NCI-H128 (cell line): ENCODE measurements at regions not wholly inside any gene's neighbourhood (a gene's known extent, or its start where the extent isn't known, plus 50 kb on each side); places are given as distances from the start of the nearest gene placed in this dataset.

Source experiments
- DNase-seq: peaks from one replicate; lab custom pipeline; 2025; ENCODE audit not compliant: unreplicated experiment; lab: John Stamatoyannopoulos, UW

GRCh38 chr14:38425324-38425976 lies 169.6 kb upstream of the CLEC14A start:
- DNase-seq: no peak

- DNase-seq: no peak
Observed at GRCh38 chr14:38420048-38420447, 164.2 kb upstream of the CLEC14A start.

- no peak for DNase-seq
Observed at GRCh38 chr14:38419579-38419978, 163.7 kb upstream of the CLEC14A start.

GRCh38 chr14:38412654-38413053 lies 156.8 kb upstream of the CLEC14A start:
- DNase-seq: no peak

GRCh38 chr14:38410442-38410841 lies 154.5 kb upstream of the CLEC14A start:
- no peak for DNase-seq

- DNase-seq: no peak
Observed at GRCh38 chr14:38409071-38409705, 153.3 kb upstream of the CLEC14A start.

- peak; percentile 35 for DNase-seq
Observed at GRCh38 chr14:38405851-38406635, 150.2 kb upstream of the CLEC14A start.

- no peak for DNase-seq
Observed at GRCh38 chr14:38404616-38405015, 148.7 kb upstream of the CLEC14A start.

GRCh38 chr14:38404100-38404541 lies 148.2 kb upstream of the CLEC14A start:
- DNase-seq: no peak

GRCh38 chr14:38400751-38401150 lies 144.9 kb upstream of the CLEC14A start:
- DNase-seq: no peak

GRCh38 chr14:38399652-38400051 lies 143.8 kb upstream of the CLEC14A start:
- no peak for DNase-seq

- DNase-seq: no peak
Observed at GRCh38 chr14:38394767-38395166, 138.9 kb upstream of the CLEC14A start.

GRCh38 chr14:38394064-38394463 lies 138.2 kb upstream of the CLEC14A start:
- DNase-seq: no peak

- no peak for DNase-seq
Observed at GRCh38 chr14:38391334-38391733, 135.4 kb upstream of the CLEC14A start.

GRCh38 chr14:38389681-38390080 lies 133.8 kb upstream of the CLEC14A start:
- DNase-seq: no peak

- DNase-seq: no peak
Observed at GRCh38 chr14:38387821-38388220, 131.9 kb upstream of the CLEC14A start.

GRCh38 chr14:38385836-38386235 lies 129.9 kb upstream of the CLEC14A start:
- no peak for DNase-seq

- no peak for DNase-seq
Observed at GRCh38 chr14:38385343-38385742, 129.4 kb upstream of the CLEC14A start.

- DNase-seq: no peak
Observed at GRCh38 chr14:38384741-38385140, 128.8 kb upstream of the CLEC14A start.

GRCh38 chr14:38367922-38368321 lies 112.0 kb upstream of the CLEC14A start:
- DNase-seq: no peak

- no peak for DNase-seq
Observed at GRCh38 chr14:38366374-38366773, 110.5 kb upstream of the CLEC14A start.

- DNase-seq: no peak
Observed at GRCh38 chr14:38363217-38363616, 107.3 kb upstream of the CLEC14A start.
